Myocyte (in vitro differentiated cells): ENCODE measurements at regions not wholly inside any gene's neighbourhood (a gene's known extent, or its start where the extent isn't known, plus 50 kb on each side); places are given as distances from the start of the nearest gene placed in this dataset.
"Not testable (repeated sequence)": the region's sequence is repeated elsewhere in the genome, so short reads cannot be mapped to it uniquely, and the experiment has no call there.

Experiments
- DNase-seq: peaks from one replicate; pipeline ENCODE4 v3.0.0-alpha.2; 2012; ENCODE audit warnings: low read depth

DNA sequence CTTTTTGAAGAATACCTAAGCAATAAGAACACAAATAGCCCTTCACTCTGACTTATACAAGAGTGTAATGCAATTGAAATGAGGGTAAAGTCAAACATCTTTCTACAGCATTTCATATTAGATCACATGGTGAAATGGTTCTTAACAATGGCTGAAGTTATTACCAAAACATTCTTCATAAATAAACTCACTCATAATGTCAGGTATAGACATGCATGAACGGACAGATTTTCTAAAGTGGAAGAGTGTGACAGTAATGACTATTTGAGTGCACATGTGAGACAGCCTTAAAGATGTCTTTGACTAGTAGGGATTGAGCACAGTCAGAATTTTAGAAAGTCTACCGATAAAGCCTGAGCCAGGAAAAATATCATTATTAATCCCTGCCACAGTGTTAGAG lies 471.0 kb downstream of the ZPLD1 start:
- DNase-seq, result no peak

DNA sequence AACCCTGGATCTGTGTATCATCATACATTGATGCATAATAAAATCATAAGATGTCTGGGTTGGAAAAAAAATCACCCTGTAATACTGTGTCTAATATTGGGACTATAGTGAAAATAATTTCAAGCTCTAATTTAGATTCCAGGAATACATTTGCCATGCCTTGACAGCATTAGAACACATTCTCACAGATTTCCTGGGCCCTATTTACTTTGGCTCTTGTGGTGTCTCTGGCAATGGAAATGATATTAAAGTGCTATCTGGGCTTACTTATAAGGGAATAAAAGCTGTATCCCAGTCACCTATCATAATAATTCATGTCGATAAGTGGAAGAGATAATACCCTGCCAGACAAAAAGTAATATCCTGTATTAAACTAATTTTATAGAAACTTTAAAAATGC lies 472.0 kb downstream of the ZPLD1 start:
- no peak for DNase-seq

GRCh38 chr3:102909904-102910303 lies 475.1 kb downstream of the ZPLD1 start:
- no peak for DNase-seq

DNA sequence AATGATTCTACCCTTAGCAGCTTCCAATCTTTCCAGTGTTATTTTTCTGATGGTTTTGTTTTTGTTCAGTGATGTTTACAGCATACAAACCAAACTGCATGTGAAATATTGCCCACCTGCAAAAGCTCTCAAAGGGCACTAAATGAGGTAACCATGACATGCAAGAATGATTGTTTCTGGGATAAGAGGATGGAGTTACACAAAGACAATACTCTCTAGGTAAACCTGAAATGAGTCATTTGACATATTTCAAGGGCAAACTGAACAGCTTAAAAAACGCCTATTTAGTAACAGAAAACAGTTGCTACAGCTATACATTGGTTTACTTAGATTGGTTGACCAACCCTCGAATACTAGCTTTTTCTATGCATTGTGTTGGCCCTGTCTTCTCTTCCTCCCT lies 481.7 kb downstream of the ZPLD1 start:
- DNase-seq, result no peak

- no peak for DNase-seq
These were observed 491.8 kb downstream of the ZPLD1 start for GRCh38 chr3:102926618-102927017.

- no peak for DNase-seq
These were observed 498.6 kb downstream of the ZPLD1 start for GRCh38 chr3:102933377-102933776.

DNA sequence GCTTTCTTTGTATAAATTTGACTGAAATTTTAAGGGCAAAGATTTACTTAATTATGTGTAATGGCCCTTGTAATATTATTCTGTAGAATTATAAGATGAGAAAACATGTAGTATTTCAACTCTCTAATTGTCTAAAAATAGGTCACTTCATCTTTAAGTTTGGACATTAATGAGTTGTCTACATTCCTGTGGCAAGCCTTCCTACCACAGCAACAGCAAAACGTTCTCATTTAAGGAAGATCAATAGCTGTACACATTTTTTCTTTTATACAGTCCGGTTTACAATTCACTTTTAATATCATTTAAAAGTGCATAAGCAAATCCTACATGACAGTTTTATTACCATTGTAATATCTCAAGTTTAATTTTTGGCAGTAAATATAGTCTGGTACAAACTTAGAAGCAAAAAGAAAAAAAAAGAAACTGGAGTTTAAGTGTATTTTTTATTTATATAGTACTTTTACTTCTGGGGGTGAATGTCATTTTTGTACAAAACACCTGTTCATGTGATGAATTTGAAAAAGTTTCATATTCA lies 501.8 kb downstream of the ZPLD1 start:
- no peak for DNase-seq

- DNase-seq, result no peak
These were observed 507.0 kb downstream of the ZPLD1 start for GRCh38 chr3:102941786-102942185.

GRCh38 chr3:102946445-102946844 lies 511.6 kb downstream of the ZPLD1 start:
- not testable (repeated sequence) for DNase-seq

DNA sequence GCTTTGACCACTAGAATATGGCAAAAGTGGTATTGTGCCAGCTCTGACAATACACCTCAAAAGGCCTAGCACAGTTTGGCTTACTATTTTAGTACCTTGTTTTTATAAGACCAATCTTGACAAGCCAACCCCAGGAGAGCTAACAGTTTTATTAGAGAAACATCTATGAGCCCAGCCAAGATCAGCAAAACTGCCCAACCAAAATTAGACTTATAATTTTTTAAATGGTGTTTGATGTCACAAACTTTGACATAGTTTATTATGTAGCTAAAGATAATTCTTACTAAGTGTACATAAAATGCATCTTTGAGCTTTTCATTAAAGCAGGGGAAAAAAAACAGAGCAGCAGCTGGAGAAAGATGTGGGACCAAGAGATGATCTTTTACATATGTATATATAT lies 537.5 kb downstream of the ZPLD1 start:
- DNase-seq, result no peak

DNA sequence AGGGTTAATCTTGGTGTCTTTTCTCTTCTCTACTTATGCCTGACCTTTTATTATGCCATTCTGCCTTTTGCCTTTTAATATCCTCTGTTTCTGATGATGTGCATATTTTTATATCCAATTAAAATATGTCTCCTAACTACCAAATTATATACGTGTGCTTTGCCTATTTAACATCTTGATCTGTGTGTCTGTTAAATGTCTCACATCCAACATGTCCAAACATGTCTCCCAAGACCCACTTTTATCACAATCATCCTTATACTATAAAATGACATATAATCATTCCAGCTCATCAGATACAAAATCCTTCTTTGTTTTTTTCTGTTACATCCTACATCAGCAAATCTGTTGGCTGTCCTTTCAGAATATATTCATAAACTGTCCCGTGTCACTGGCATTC lies 539.5 kb downstream of the ZPLD1 start:
- DNase-seq, result no peak

DNA sequence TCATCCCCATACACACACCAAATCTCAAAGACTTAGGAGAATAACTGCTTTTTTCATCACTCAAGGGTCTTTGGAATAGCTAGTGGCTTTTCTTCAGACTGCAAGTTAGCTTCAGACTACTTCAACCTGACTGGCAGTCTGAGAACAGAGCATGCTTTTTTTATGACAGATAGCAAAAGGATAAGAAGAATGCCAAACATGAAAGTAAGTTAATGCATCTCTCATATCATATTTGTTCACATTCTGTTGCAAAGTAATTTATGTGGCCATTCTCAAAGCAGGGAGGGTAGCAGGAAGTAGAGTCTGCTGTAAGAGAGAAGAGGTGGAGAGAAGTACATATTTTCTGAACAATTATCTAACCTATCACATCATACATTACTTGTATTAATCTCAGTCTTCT lies 544.4 kb downstream of the ZPLD1 start:
- DNase-seq, result no peak

- DNase-seq, result peak; percentile 1
These were observed 545.0 kb downstream of the ZPLD1 start for GRCh38 chr3:102979682-102980354.

GRCh38 chr3:102980355-102980696 lies 545.5 kb downstream of the ZPLD1 start:
- no peak for DNase-seq

DNA sequence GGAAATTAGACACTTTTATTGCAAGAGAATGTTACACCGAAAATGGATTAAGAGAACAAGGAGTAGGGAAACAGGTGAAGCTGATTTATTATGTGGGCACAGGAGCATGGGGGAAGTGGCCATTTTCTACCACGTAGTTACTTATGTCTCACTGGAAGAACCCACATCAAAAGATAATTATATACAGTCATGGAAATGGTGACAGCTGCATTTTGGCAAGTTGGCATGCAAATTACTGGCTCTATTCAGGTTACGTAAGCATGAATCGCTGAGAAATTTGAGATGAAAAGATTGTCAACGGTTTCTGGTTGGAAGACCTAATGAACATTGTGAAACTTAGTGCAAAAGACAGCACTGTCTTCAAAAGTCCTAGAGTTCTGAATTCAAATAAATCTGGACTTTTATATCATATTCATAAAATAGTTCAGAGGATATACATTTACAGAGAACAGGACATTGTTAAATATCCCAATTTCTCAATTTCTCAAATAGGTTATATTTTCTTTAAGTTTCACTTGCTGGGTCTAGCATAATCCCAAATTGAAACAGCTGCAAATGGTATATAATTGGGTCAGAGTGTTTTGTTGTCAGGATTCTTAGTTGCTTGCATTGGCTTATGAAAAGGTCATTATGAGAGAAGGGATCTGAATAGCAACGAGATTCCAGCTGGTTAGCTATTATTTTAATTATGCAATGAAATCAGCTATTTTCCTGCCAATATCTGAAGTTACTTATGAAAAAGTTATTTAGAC lies 567.8 kb downstream of the ZPLD1 start:
- peak; percentile 0 for DNase-seq

GRCh38 chr3:103006526-103007183 lies 571.8 kb downstream of the ZPLD1 start:
- DNase-seq, result no peak

GRCh38 chr3:103009609-103010008 lies 574.8 kb downstream of the ZPLD1 start:
- DNase-seq, result no peak

DNA sequence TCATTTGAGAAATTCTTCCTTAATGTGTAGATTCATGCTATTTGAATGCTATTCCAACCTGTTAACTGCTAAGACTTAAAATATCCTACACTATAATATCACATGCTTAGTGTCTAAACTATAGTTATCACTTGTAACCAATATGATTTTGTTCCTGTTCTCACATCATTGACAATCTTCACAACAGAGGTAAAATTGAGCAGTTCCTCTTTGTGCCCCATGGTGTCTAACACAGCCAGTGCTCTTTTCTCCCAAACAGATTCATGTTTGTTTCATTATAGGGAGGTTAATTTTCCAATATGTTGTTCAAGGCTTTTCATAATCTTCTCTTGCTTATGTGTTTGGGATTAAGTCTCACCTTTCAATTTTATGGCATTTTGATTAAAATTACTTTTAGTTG lies 591.1 kb downstream of the ZPLD1 start:
- no peak for DNase-seq

DNA sequence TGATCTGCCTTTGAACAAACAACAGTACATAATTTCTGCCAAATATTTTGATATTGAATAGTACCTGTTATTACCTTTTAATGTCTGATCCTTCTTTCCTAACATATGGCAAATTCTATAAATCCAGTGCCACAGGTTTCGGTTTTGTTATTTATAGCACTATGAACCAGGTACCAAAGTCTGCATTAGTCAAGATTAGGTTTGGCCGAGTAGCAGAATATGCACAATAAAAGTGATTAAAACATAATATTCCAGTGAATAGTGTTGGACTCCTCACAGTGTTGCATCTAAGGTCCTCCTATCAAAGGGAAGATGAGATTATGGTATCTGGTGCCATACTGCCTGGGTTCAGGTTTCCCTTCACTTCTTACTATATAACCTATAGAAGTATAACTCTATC lies 599.0 kb downstream of the ZPLD1 start:
- DNase-seq, result no peak

DNA sequence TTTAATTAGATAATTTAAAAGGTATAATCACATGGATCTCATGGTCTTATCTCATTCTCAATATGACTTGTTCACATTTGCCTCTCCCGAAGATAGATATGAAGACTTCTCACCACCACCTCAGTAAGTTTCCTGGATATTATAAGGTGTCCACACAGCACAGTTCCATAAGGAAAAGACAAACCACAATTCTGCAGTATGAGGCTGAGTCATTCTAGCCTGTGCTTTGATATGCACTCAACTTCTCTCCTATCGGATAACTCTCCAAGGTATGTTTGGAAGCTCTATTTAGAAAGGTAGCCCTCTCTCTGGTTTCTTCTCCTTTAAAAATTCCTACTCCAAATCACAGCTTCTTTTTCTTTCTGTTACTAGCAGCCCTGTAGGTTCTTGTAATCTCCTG lies 612.8 kb downstream of the ZPLD1 start:
- no peak for DNase-seq

- DNase-seq, result no peak
These were observed 613.4 kb downstream of the ZPLD1 start for GRCh38 chr3:103048068-103048722.
